Epithelial cell of proximal tubule (primary cell): ENCODE measurements at regions not wholly inside any gene's neighbourhood (a gene's known extent, or its start where the extent isn't known, plus 50 kb on each side); places are given as distances from the start of the nearest gene placed in this dataset.

Source experiments
- DNase-seq: peaks from one replicate; pipeline ENCODE4 v3.0.0-alpha.2; 2011; ENCODE audit warnings: low read depth
- H3K4me3 ChIP-seq: 2 replicates; pipeline ENCODE4 v1.5.1; 2011; ENCODE audit warnings: low read depth, mild to moderate bottlenecking, low read length
- TF ChIP-seq, protein P1 (sequence below): conservative IDR thresholded peaks from 2 replicates; pipeline ENCODE4 v1.5.1; 2012; ENCODE audit warnings: low read depth, mild to moderate bottlenecking, low read length

DNA sequence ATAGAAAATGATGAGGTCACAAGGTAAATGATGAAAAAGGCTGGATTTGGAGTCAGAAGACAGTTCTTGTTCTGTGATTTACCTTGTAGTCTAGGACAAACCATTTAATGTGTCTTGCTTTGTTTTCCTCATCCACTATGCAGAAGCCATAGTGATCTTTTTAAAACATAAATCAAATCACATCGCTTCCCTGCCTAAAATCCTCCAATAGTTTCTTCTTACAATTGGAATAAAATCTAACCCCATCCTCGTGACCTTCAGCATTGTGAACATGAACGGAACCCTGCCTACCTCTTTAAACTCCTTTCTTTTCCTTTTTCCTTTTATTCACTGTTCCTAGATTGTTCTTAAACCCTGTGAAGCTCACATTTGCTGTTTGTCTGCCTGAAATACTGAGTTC, 204.9 kb upstream of the SAMSN1 start:
- TF ChIP-seq, protein P1, sequence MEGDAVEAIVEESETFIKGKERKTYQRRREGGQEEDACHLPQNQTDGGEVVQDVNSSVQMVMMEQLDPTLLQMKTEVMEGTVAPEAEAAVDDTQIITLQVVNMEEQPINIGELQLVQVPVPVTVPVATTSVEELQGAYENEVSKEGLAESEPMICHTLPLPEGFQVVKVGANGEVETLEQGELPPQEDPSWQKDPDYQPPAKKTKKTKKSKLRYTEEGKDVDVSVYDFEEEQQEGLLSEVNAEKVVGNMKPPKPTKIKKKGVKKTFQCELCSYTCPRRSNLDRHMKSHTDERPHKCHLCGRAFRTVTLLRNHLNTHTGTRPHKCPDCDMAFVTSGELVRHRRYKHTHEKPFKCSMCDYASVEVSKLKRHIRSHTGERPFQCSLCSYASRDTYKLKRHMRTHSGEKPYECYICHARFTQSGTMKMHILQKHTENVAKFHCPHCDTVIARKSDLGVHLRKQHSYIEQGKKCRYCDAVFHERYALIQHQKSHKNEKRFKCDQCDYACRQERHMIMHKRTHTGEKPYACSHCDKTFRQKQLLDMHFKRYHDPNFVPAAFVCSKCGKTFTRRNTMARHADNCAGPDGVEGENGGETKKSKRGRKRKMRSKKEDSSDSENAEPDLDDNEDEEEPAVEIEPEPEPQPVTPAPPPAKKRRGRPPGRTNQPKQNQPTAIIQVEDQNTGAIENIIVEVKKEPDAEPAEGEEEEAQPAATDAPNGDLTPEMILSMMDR, result no peak
- no peak overlapping the region for H3K4me3 ChIP-seq
- DNase-seq, result no peak

DNA sequence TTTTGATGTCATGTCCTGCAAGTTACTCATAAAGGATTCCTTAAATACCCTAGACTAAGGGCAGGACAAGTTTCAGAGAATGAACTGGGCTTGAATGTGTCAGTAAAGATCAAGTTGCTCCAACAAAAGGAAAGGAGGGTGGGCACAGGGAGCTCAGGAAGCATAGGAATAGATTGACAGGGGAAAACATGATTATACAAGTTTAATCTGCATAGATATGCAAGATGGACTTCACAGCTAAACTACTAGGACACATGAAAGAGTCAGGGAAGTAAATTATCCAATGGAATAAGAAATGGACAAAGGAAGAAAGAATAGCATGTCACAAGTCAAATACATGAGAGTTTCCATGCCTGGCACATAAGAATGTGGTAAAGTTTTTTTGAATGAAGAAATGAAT, 203.9 kb upstream of the SAMSN1 start:
- TF ChIP-seq, protein P1, result no peak
- H3K4me3 ChIP-seq, result no peak overlapping the region
- DNase-seq, result no peak

DNA sequence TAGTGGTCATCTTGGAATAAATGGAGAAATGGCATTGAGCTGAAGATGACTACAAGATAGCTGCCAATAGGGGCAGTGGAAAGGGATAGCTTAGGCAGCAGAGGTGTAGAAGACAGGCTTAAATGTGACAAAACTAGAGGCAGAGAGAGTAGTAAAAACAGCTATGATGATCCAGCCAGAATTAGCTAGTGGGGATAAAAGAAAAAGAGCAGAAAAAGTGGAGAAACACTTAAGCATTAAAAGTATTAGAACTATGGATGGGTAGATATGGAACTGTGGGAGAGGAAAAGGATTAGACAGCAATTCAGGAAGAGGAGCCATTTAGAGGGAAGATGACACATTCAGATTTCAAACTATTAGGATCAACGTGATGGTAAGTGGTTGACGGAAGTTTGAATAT, 202.5 kb upstream of the SAMSN1 start:
- no peak overlapping the region for H3K4me3 ChIP-seq
- TF ChIP-seq, protein P1, result no peak
- DNase-seq, result no peak

DNA sequence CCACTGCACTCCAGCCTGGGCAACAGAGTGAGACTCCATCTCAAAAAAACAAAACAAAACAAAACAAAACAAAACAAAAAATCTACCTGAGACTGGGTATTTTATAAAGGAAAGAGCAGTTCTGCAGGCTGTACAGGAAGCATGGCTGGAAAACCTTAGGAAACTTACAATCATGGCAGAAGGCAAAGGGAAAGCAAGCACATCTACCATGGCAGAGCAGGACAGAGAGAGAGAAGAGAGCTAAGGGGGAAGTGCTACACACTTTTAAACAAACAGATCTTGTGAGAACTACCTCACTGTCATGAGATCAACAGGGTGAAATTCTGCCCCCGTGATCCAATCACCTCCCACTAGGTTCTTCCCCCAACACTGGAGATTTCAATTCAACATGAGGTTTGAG, 198.3 kb upstream of the SAMSN1 start:
- TF ChIP-seq, protein P1, result no peak
- DNase-seq, result no peak
- H3K4me3 ChIP-seq, result no peak overlapping the region

DNA sequence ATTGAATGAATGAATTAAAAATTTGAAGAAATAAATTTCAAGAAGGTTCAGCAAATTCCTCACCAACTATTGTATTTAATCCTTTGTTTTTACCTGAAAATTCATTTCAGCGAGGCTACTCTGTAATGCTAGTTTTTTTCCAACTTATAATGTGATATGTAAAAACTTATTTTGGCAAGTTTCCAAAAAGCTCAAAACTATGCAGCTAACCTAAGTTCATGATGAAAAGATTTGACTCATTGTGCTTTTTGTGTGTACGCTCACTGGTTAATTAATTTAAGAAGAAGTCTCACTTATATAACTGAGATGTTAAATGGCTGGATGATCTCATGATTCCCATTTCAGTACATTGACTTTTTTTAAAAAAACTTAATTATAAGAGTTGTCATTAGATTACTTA, 196.0 kb upstream of the SAMSN1 start:
- no peak overlapping the region for H3K4me3 ChIP-seq
- no peak for DNase-seq
- TF ChIP-seq, protein P1, result no peak

DNA sequence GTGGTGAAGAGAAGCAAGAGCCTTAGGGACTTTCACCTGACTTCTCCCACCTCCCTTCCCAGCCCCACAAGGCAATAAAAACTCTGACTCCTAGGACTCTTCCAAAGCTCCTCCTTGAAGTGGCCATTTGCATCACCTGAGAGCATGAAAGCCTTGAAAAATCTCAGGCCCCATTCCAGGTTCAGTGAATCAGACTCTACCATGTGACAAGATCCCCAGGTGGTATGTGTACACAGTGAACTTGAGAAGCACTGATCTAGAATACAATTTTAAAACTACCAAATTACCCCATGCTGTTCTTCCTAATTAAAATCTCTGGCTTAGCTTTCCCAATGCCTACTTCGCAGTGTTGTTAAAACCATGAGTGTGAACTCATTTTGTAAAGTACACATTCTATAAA, 195.1 kb upstream of the SAMSN1 start:
- H3K4me3 ChIP-seq, result no peak overlapping the region
- peak; percentile 18 for DNase-seq
- TF ChIP-seq, protein P1, result no peak

DNA sequence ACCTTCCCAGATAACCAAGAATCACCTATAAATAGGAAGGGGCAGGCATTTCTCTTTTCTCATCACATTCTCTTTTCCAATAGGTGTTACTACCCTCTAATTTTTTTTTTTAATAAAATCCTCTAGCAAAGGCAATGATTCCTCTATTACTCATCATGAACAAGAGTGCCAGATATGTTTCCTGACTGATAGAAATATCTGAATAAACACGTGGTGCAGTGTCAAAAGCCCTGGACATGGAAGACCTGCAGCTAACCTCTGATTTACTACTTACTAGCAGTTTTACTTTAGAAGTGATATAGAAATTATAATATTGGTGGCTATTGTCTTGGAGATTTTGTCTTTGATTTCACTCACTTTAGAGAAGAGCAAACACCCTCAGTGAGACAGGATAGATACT, 194.6 kb upstream of the SAMSN1 start:
- H3K4me3 ChIP-seq, result no peak overlapping the region
- TF ChIP-seq, protein P1, result no peak
- DNase-seq, result no peak
